GM21360 (cell line): ENCODE measurements at regions not wholly inside any gene's neighbourhood (a gene's known extent, or its start where the extent isn't known, plus 50 kb on each side); places are given as distances from the start of the nearest gene placed in this dataset.
"Not testable (repeated sequence)": the region's sequence is repeated elsewhere in the genome, so short reads cannot be mapped to it uniquely, and the experiment has no call there.

ENCODE experiments used
- ATAC-seq: cut with Tn5 transposase; IDR thresholded peaks from one replicate; pipeline ENCODE4 v1.9.1; 2021; ENCODE audit warnings: mild to moderate bottlenecking, moderate library complexity; ENCODE audit not compliant: unreplicated experiment

- ATAC-seq: no peak
Measured at GRCh38 chr16:86334079-86334635, 176.2 kb upstream of the FOXF1 start.

- no peak for ATAC-seq
Measured at GRCh38 chr16:86335266-86336172, 174.8 kb upstream of the FOXF1 start.

- no peak for ATAC-seq
Measured at GRCh38 chr16:86337138-86337537, 173.2 kb upstream of the FOXF1 start.

- ATAC-seq: no peak
Measured at GRCh38 chr16:86337581-86338402, 172.5 kb upstream of the FOXF1 start.

GRCh38 chr16:86338403-86339115 lies 171.8 kb upstream of the FOXF1 start:
- ATAC-seq: no peak

- ATAC-seq: no peak
Measured at GRCh38 chr16:86342161-86342834, 168.0 kb upstream of the FOXF1 start.

GRCh38 chr16:86343027-86343795 lies 167.1 kb upstream of the FOXF1 start:
- no peak for ATAC-seq

GRCh38 chr16:86343796-86344585 lies 166.3 kb upstream of the FOXF1 start:
- ATAC-seq: no peak

- no peak for ATAC-seq
Measured at GRCh38 chr16:86344586-86344871, 165.8 kb upstream of the FOXF1 start.

GRCh38 chr16:86344881-86345280 lies 165.4 kb upstream of the FOXF1 start:
- no peak for ATAC-seq

GRCh38 chr16:86345516-86345915 lies 164.8 kb upstream of the FOXF1 start:
- ATAC-seq: no peak

GRCh38 chr16:86346034-86346433 lies 164.3 kb upstream of the FOXF1 start:
- no peak for ATAC-seq

GRCh38 chr16:86347090-86347489 lies 163.2 kb upstream of the FOXF1 start:
- no peak for ATAC-seq

GRCh38 chr16:86347916-86348555 lies 162.3 kb upstream of the FOXF1 start:
- no peak for ATAC-seq

GRCh38 chr16:86349338-86349900 lies 160.9 kb upstream of the FOXF1 start:
- no peak for ATAC-seq

GRCh38 chr16:86350289-86350688 lies 160.0 kb upstream of the FOXF1 start:
- ATAC-seq: no peak

- no peak for ATAC-seq
Measured at GRCh38 chr16:86351041-86351784, 159.1 kb upstream of the FOXF1 start.

- not testable (repeated sequence) for ATAC-seq
Measured at GRCh38 chr16:86351785-86352139, 158.6 kb upstream of the FOXF1 start.
